Stomach (tissue), 8 donors: ENCODE measurements at regions not wholly inside any gene's neighbourhood (a gene's known extent, or its start where the extent isn't known, plus 50 kb on each side); places are given as distances from the start of the nearest gene placed in this dataset.

Experiments
- DNase-seq, 2 donors: peaks; one replicate each; pipeline versions ENCODE4 v3.0.0 to v3.0.0-alpha.2; 2013 to 2019
- H3K27ac ChIP-seq, 5 donors: fragments of 200-600 bp in 4 of 5; sonication (generic) in 4 of 5; one replicate each; pipeline ENCODE4 v1.5.1; 2013 to 2019; ENCODE audit warnings: mild to moderate bottlenecking in 1 of 5, moderate library complexity in 1 of 5
- H3K27me3 ChIP-seq, 3 donors: fragments of 200-600 bp; sonication (generic); one replicate each; pipeline ENCODE4 v1.5.1; 2017 to 2019; ENCODE audit warnings: mixed run types in 1 of 3
- H3K36me3 ChIP-seq, 4 donors: fragments of 200-600 bp; sonication (generic); 1 replicate in 3 of 4; 2 replicates in 1 of 4; pipeline ENCODE4 v1.5.1; 2016 to 2019
- H3K4me1 ChIP-seq, 4 donors: fragments of 200-600 bp; sonication (generic); one replicate each; pipeline ENCODE4 v1.5.1; 2016 to 2019
- H3K4me3 ChIP-seq, 4 donors: fragments of 200-600 bp; sonication (generic) in 3 of 4; one replicate each; pipeline ENCODE4 v1.5.1; 2016 to 2019; ENCODE audit warnings: mild to moderate bottlenecking in 1 of 4
- H3K9me3 ChIP-seq, 4 donors: fragments of 200-600 bp; sonication (generic); one replicate each; pipeline ENCODE4 v1.5.1; 2016 to 2019
- EP300 ChIP-seq: sonication (generic); formaldehyde crosslinking; IDR thresholded peaks from one replicate; pipeline ENCODE4 v1.6.1; 2017; ENCODE audit warnings: antibody characterized with exemption
- POLR2A ChIP-seq, 4 donors: fragments of 450-650 bp; IDR thresholded peaks; one replicate each; pipeline ENCODE4 v1.6.1; 2016; ENCODE audit warnings: antibody characterized with exemption in 4 of 4, control low read depth in 2 of 4, mild to moderate bottlenecking in 1 of 4, moderate library complexity in 1 of 4
- POLR2AphosphoS5 ChIP-seq, 3 donors: sonication (generic); formaldehyde crosslinking; IDR thresholded peaks; one replicate each; pipeline ENCODE4 v1.6.1; 2016; ENCODE audit warnings: antibody characterized with exemption in 3 of 3
- WGBS, 5 donors: extraction: QIAGEN DNeasy Blood & Tissue Kit in 3 of 5; methylation state at CpG; one replicate each; pipeline versions ENCODE4 v1.1.5 to v1.1.7; 2013 to 2018; 5-methylcytosine and 5-hydroxymethylcytosine counted together
- intact Hi-C: fragments of 100-400 bp; cut with DNase I; formaldehyde crosslinking; loops from one replicate; pipeline ENCODE4 v1.15.1; 2023; ENCODE audit warnings: low total_unique reads
- TF ChIP-seq, protein P1 (sequence below), 7 experiments: fragments of 450-650 bp in 4 of 7; fragments of 200-600 bp in 3 of 7; sonication (generic) in 3 of 7; IDR thresholded peaks; one replicate each; pipeline ENCODE4 v1.5.1; 2016 to 2019; ENCODE audit warnings: antibody characterized with exemption in 7 of 7, control low read depth in 2 of 7, mild to moderate bottlenecking in 1 of 7
- donor health status: healthy with polysubstance abuse.
- donor health status: Bipolar disorder and iron deficiency.
- donor health status: healthy.

DNA sequence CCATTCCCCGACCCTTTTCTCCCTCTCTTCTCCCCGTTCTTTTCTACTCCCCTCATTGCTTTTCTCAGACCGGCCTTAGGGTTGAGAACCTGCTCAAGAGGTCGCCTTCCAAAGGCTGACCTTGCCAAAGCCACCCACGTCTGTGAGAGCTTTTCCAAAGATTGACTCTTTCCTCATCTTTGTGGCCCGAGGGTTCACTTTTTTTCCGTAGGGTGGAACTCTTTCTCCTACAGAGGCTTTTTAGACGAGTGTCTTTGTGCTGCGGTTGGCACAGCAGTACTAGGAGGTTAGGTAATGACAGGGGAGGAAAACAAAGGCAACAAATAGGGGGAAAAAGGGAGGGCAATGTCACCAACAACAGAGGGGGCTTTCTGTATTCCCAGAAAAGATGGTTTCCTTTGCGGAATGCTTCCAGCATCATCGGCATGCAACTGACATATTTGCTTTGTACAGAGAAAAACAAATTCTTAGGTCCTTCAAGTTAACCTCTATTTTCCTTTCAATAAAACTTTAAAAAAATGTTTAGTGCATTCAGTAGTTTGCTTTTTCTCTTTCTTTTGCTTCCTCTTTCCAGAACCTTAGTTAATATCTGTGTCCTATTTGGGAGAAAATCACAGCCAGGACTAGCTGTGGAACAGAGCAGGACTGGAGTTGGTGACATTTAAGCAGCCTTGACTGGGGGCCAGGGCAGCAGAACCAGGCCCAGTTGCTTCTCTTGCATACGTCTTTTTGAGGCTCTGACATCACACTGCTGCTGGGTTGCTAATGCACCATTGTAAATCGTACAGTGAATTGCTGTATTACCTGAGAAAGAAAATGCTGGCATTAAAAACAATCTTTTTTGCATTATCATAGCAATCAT lies 188.1 kb upstream of the FANCL start:
- no peaks in the 10 kb centered on the region for H3K9me3 ChIP-seq
- H3K4me3 ChIP-seq: peak overlapping the region; percentile 36 to 51 (median 46)
- H3K36me3 ChIP-seq: no peaks in the 10 kb centered on the region
- WGBS, 5 donors: 29 to 35% (median 32%) methylated on average over 13 of the region's 13 CpGs
- peak in 1 of 2 donors; percentile 28 for DNase-seq
- H3K4me1 ChIP-seq: peaks cover 0 to 19% (median 17%) of the 10 kb centered on the region in 4 donors
- TF ChIP-seq, protein P1, sequence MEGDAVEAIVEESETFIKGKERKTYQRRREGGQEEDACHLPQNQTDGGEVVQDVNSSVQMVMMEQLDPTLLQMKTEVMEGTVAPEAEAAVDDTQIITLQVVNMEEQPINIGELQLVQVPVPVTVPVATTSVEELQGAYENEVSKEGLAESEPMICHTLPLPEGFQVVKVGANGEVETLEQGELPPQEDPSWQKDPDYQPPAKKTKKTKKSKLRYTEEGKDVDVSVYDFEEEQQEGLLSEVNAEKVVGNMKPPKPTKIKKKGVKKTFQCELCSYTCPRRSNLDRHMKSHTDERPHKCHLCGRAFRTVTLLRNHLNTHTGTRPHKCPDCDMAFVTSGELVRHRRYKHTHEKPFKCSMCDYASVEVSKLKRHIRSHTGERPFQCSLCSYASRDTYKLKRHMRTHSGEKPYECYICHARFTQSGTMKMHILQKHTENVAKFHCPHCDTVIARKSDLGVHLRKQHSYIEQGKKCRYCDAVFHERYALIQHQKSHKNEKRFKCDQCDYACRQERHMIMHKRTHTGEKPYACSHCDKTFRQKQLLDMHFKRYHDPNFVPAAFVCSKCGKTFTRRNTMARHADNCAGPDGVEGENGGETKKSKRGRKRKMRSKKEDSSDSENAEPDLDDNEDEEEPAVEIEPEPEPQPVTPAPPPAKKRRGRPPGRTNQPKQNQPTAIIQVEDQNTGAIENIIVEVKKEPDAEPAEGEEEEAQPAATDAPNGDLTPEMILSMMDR (IDR thresholded peaks at IDR 0.05): no peak
- TF ChIP-seq POLR2AphosphoS5 (IDR thresholded peaks at IDR 0.05) (no peak), POLR2A (IDR thresholded peaks at IDR 0.05) (no peak), EP300 (no peak)
- no peak overlapping the region for H3K27ac ChIP-seq
- H3K27me3 ChIP-seq: peaks cover 0 to 54% (median 16%) of the 10 kb centered on the region in 3 donors
- intact Hi-C loops: no loop called here

- Histone ChIP-seq H3K4me3 (peak overlapping the region; percentile 36 to 51 (median 46)), H3K36me3 (no peaks in the 10 kb centered on the region), H3K27ac (no peak overlapping the region), H3K4me1 (peaks cover 0 to 19% (median 17%) of the 10 kb centered on the region in 4 donors), H3K27me3 (peaks cover 0 to 61% (median 16%) of the 10 kb centered on the region in 3 donors), H3K9me3 (no peaks in the 10 kb centered on the region)
- intact Hi-C loops: no loop called here
- peak in 1 of 2 donors; percentile 78 for DNase-seq
- 0 to 1% (median 1%) methylated on average over 30 to 76 of the region's 76 CpGs for WGBS, 5 donors
- TF ChIP-seq EP300 (no peak), POLR2AphosphoS5 (IDR thresholded peaks at IDR 0.05) (no peak), POLR2A (IDR thresholded peaks at IDR 0.05) (no peak)
- TF ChIP-seq, protein P1 (IDR thresholded peaks at IDR 0.05): no peak
Observed at GRCh38 chr2:58428096-58429013, 187.2 kb upstream of the FANCL start.

GRCh38 chr2:58427572-58428095 lies 186.5 kb upstream of the FANCL start:
- Histone ChIP-seq H3K4me1 (peaks cover 0 to 19% (median 17%) of the 10 kb centered on the region in 4 donors), H3K4me3 (peak overlapping the region; percentile 36 to 51 (median 46)), H3K27ac (no peak overlapping the region), H3K27me3 (peaks cover 0 to 61% (median 16%) of the 10 kb centered on the region in 3 donors), H3K9me3 (no peaks in the 10 kb centered on the region), H3K36me3 (no peaks in the 10 kb centered on the region)
- DNase-seq: peak; percentile 28 to 82
- intact Hi-C loops: no loop called here
- WGBS, 5 donors: 1 to 2% (median 1%) methylated on average over 25 to 28 of the region's 28 CpGs
- no peak for TF ChIP-seq EP300
- TF ChIP-seq POLR2AphosphoS5 (IDR thresholded peaks at IDR 0.05): no peak

- Histone ChIP-seq H3K9me3 (no peaks in the 10 kb centered on the region), H3K27me3 (peaks cover 0 to 61% (median 16%) of the 10 kb centered on the region in 3 donors), H3K27ac (no peak overlapping the region), H3K36me3 (no peaks in the 10 kb centered on the region), H3K4me3 (no peak overlapping the region), H3K4me1 (peaks cover 0 to 19% (median 17%) of the 10 kb centered on the region in 4 donors)
- 93 to 100% (median 98%) methylated on average over 1 of the region's 1 CpG for WGBS, 5 donors
- TF ChIP-seq POLR2A (IDR thresholded peaks at IDR 0.05) (no peak), EP300 (no peak), POLR2AphosphoS5 (IDR thresholded peaks at IDR 0.05) (no peak)
- TF ChIP-seq, protein P1 (IDR thresholded peaks at IDR 0.05): no peak
- no peak for DNase-seq
- intact Hi-C loops: no loop called here
Observed at GRCh38 chr2:58425368-58425767, 184.2 kb upstream of the FANCL start.
